NK-92 (cell line): ENCODE measurements at regions not wholly inside any gene's neighbourhood (a gene's known extent, or its start where the extent isn't known, plus 50 kb on each side); places are given as distances from the start of the nearest gene placed in this dataset.

Experiments
- DNase-seq: peaks from one replicate; lab custom pipeline; 2025; ENCODE audit not compliant: unreplicated experiment; lab: John Stamatoyannopoulos, UW

DNA sequence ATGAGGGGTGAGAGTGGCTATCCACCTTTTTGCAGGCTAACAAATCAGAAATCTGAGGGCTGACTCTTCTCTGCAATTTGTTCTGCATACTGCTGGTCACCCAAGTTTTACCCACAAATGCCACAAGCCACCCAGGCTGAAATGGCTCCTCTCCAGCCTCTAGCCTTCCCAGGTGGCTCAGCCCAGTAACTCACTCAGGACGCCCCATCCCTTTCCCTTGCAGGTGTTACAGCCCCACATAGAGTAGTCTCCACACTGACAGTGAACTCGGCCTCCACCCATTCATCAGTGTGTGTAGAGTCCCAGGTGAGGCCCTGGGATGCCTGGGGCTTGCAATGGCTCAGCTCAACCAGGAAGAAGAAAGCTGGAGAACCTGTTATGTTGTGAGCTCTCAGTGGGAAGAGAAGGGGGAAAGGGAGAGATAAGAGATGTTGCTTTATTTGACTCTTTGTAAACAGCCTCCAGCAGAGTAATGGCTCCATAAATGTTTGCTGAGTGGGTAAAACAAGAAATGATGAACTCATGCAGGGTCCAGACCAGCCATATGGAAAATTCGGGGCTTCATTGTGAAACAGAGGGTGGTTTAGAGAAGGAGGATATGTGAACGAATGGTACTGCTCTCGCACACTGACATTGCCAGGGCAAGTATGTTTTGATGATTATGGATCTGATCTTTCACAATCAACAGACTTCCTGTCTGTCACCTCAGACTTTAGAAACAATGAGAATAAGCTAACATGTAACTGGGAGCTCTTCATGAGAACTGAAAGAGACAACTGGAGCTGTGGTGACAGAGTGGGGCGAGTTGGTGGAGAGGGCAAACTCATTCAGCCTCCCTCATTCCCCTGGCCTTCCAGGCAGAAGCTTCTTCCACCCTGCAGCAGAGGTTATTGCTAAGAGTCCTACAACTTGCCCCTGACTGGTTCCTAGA, 74.2 kb upstream of the RFC3 start:
- no peak for DNase-seq

GRCh38 chr13:33744589-33745369, 73.2 kb upstream of the RFC3 start:
- no peak for DNase-seq

DNA sequence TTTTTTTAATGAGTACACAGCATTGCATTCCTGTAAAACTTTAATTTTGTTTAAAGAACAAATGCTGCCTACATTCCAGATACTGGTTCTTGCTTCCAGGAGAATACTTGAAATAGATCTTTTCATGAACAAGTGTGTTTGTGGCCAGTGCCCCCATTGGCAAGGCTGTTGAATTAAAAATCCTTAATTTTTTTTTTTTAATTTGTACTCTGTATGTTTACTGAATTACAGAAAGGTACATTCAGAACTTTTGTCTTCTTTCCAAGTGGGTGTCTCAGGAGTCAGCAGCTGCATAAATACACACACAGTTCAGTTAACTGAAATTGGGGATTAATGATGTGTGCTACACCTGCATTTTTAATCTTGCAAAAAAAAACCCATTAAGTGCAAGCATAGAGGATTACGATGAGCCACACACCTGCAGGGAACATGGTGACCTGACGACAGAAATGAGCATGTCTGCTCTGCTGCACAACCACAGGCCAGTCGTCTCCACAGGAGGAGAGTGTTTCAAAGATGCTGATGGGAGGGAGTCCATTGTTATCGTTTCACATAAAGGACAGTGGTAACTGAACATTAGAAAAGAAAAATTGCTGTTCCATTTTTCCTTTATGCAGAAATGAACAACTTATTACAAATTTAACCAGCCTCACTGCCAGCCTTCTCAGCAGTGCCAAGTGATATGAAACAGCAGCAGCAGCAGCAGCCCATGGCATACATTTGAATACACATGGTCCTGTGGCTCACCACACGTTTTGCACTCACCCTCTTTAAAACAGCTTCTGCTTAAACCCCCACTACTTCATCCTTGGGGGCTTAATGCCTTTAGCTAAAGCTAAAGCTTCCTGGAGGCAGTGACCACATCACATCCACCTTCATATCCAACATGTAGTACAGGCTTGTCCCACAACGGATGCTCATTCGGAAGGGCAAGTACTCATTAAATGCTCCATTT, 72.3 kb upstream of the RFC3 start:
- DNase-seq = no peak

GRCh38 chr13:33746867-33747266, 71.1 kb upstream of the RFC3 start:
- no peak for DNase-seq

DNA sequence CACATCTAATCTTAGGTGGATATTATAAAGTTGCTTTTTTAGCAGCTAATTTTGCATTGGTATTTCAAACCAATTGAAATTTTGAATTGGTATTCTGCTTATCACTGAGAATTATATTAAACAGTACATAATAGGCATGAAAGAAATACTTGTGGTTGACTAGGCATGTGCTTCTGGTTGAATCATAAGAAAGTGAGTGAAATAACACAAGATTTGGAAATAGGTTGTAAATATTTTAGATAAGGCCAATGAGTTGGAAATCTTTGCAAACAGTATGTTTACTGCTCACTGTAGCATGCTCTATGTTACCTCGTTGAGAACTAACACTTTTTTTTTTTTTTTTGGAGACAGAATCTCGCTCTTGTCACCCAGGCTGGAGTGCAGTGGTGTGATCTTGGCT, 66.8 kb upstream of the RFC3 start:
- DNase-seq = no peak

DNA sequence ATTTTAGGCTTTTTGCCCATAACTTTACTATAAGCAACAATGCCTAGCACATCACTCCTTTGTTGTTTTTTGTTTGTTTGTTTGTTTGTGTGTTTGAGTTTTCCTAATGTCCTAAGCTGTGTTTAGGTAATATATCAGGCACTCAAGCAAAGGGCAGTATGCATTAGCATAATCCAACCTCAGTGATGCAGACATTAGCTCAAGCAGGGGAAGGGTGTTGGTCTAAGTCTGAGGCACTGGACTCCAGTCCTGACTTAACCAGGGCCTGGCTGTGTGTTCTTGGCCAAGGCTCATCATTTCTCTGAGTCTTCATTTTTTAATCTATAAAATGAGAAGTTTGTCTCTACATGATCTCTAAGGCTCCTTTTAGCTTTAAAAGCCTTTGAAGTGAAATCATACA, 65.9 kb upstream of the RFC3 start:
- DNase-seq = no peak

- DNase-seq = no peak
Measured at GRCh38 chr13:33752597-33752996, 65.4 kb upstream of the RFC3 start.

GRCh38 chr13:33756929-33757328, 61.0 kb upstream of the RFC3 start:
- no peak for DNase-seq

GRCh38 chr13:33757713-33758112, 60.2 kb upstream of the RFC3 start:
- no peak for DNase-seq

DNA sequence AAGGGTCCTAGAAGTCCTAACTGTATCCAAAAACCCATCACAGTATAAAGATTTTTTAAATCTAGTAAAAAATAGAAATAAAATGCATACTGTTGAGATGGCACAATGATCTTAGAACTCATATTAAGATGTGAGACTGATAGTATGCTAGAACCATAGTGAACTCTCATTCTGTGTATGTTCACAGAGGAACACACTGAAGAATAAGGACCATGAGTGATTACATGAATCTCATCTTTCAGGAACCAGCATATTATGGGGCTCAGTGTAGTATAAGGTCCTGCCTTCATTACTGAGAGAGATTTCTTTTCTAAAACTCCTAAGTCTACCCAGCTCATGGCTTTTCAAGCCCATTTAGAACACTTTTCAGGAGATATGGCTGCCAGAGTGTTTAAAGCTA, 59.8 kb upstream of the RFC3 start:
- DNase-seq = no peak

GRCh38 chr13:33761740-33762139, 56.2 kb upstream of the RFC3 start:
- no peak for DNase-seq

- no peak for DNase-seq
Measured at GRCh38 chr13:33763021-33763420, 54.9 kb upstream of the RFC3 start.

DNA sequence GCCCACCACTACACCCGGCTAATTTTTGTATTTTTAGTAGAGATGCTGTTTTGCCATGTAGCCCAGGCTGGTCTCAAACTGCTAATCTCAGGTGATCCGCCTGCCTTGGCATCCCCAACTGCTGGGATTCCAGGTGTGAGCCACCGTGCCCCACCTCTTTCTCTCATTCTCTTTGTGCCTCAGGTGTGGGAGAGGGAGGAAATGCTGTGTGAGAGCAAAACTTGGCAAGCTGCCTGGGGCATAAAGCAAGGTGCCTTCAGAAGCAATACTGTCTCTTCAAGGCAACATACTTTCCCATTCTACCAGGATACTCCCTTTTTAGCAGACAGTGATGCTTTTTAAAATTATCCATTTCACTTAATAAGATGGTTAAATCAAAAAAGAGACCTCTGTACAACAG, 53.2 kb upstream of the RFC3 start:
- DNase-seq = no peak

DNA sequence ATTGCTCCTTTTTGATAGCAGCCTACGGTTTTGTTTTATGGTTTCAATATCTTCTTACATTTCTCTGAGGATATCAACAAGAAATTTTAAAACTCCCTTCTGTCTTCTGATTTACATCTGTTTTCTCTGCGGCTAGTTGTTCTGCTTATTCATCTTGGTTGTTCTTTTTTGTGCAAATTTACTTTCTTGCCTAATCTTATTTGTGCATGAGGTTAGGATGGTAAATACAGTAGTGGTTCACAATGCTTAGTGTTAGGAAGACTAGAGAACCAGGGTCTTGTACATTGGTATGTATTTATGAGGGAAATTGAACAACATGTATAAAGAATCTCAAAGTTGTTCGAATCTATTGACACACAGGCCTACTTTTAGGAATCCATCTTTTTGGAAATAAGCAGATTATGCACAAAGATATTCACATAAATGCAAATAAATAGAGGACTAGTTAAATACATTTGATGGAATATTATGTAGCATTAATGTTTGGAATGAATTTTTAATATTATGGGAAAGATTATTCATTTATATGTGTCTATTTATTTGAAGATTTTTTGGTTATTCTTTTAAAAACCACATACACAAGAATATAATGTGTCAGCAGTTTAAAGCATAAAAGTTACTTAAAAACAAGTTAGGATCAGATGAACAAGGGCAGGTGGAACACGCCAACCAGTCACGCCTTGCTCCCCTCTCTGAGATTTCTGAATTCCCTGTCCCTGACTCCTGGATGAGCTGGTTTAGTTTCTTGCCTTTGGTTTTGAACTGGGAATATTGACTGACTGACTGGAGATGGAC, 51.4 kb upstream of the RFC3 start:
- no peak for DNase-seq

GRCh38 chr13:33767140-33767539, 50.8 kb upstream of the RFC3 start:
- no peak for DNase-seq
